SK-N-SH (cell line): ENCODE measurements at regions not wholly inside any gene's neighbourhood (a gene's known extent, or its start where the extent isn't known, plus 50 kb on each side); places are given as distances from the start of the nearest gene placed in this dataset.
"Not testable (repeated sequence)": the region's sequence is repeated elsewhere in the genome, so short reads cannot be mapped to it uniquely, and the experiment has no call there.

Source experiments
- CTCF ChIA-PET: fragments of 300-600, 350-600 bp; formaldehyde crosslinking; extraction: SDS; loops from one replicate; lab custom pipeline; 2021; lab: Yijun Ruan, JAX
- POLR2A ChIA-PET: fragments of 350-600 bp; sonication (Branson Sonifier 250); formaldehyde crosslinking; extraction: SDS; loops from one replicate; lab custom pipeline; 2020; ENCODE audit warnings: antibody characterized with exemption, inconsistent platforms; lab: Yijun Ruan, JAX
- DNase-seq: peaks from one replicate; pipeline ENCODE4 v3.0.0; 2012
- H2AFZ ChIP-seq: fragments of 200-600 bp; sonication (generic); 2 replicates; pipeline ENCODE4 v1.8.1; 2016; ENCODE audit warnings: antibody characterized with exemption, mild to moderate bottlenecking, low read depth
- H3F3A ChIP-seq: fragments of 200-600 bp; sonication (generic); replicated peaks from 2 replicates; pipeline ENCODE3; 2016; ENCODE audit warnings: antibody characterized with exemption, mild to moderate bottlenecking; ENCODE audit not compliant: insufficient read depth
- H3K27ac ChIP-seq, 2 experiments: fragments of 200-500 bp in 1 of 2; fragments of 200-600 bp in 1 of 2; sonication (Bioruptor generic) in 1 of 2; sonication (generic), shearing (Covaris generic) in 1 of 2; 2 replicates each; pipeline versions ENCODE4 v1.5.1 to v1.6.1; 2014 to 2016; ENCODE audit warnings: low read depth in 2 of 2, inconsistent platforms in 1 of 2, low read length in 1 of 2, mild to moderate bottlenecking in 1 of 2, mixed read lengths in 1 of 2
- H3K27me3 ChIP-seq: fragments of 200-600 bp; sonication (generic), shearing (Covaris generic); 2 replicates; pipeline ENCODE4 v1.6.1; 2016; ENCODE audit warnings: mixed run types; ENCODE audit not compliant: insufficient read depth
- H3K36me3 ChIP-seq, 2 experiments: fragments of 200-500 bp in 1 of 2; fragments of 200-600 bp in 1 of 2; sonication (Bioruptor generic) in 1 of 2; sonication (generic) in 1 of 2; replicated peaks in 1 of 2; 2 replicates each; pipeline versions ENCODE3 to v1.5.1; 2014 to 2016; ENCODE audit warnings: low read length in 1 of 2, mild to moderate bottlenecking in 1 of 2; ENCODE audit not compliant: insufficient read depth in 2 of 2, control insufficient read depth in 1 of 2
- H3K4me1 ChIP-seq, 2 experiments: fragments of 200-500 bp in 1 of 2; fragments of 200-600 bp in 1 of 2; sonication (Bioruptor generic) in 1 of 2; sonication (generic), shearing (Covaris generic) in 1 of 2; 2 replicates each; pipeline versions ENCODE4 v1.5.1 to v1.6.1; 2014 to 2016; ENCODE audit warnings: low read depth in 1 of 2, low read length in 1 of 2, mixed run types in 1 of 2; ENCODE audit not compliant: insufficient read depth in 2 of 2, control insufficient read depth in 1 of 2
- H3K4me2 ChIP-seq: fragments of 200-600 bp; sonication (generic), shearing (Covaris generic); 2 replicates; pipeline ENCODE4 v1.6.1; 2017; ENCODE audit warnings: mixed run types
- H3K4me3 ChIP-seq, 2 experiments: fragments of 200-500 bp in 1 of 2; fragments of 200-600 bp in 1 of 2; sonication (Bioruptor generic) in 1 of 2; sonication (generic), shearing (Covaris generic) in 1 of 2; 2 replicates each; pipeline versions ENCODE4 v1.5.1 to v1.8.1; 2014 to 2016; ENCODE audit warnings: low read depth in 2 of 2, inconsistent platforms in 1 of 2, low read length in 1 of 2, mild to moderate bottlenecking in 1 of 2, mixed read lengths in 1 of 2, moderate library complexity in 1 of 2
- H3K79me2 ChIP-seq: fragments of 200-600 bp; sonication (generic); 2 replicates; pipeline ENCODE4 v1.8.1; 2017; ENCODE audit warnings: mild to moderate bottlenecking; ENCODE audit not compliant: insufficient read depth
- H3K9ac ChIP-seq: fragments of 200-600 bp; sonication (generic); 2 replicates; pipeline ENCODE4 v1.6.1; 2017; ENCODE audit warnings: mixed run types
- H3K9me2 ChIP-seq: fragments of 200-600 bp; sonication (generic); 2 replicates; pipeline ENCODE4 v1.6.1; 2017; ENCODE audit warnings: mixed run types
- H3K9me3 ChIP-seq: fragments of 200-600 bp; sonication (generic); 2 replicates; pipeline ENCODE4 v1.6.1; 2017; ENCODE audit warnings: mixed run types, mild to moderate bottlenecking, moderate library complexity
- H4K20me1 ChIP-seq: fragments of 200-600 bp; sonication (generic); 2 replicates; pipeline ENCODE4 v1.6.1; 2017; ENCODE audit warnings: mild to moderate bottlenecking, mixed run types; ENCODE audit not compliant: insufficient read depth
- CHD2 ChIP-seq: fragments of 150-350 bp; IDR thresholded peaks from 2 replicates; pipeline ENCODE4 v1.6.1; 2018; ENCODE audit warnings: low read length; ENCODE audit not compliant: partially characterized antibody
- EP300 ChIP-seq, 2 experiments: IDR thresholded peaks; 2 replicates each; pipeline versions ENCODE4 v1.4.0 to v1.6.1; 2012; ENCODE audit warnings: borderline replicate concordance in 1 of 2, low read depth in 1 of 2, low read length in 1 of 2
- EZH2phosphoT487 ChIP-seq: fragments of 200-600 bp; sonication (generic); IDR thresholded peaks from 2 replicates; pipeline ENCODE4 v1.6.1; 2017; ENCODE audit warnings: low read depth, mixed run types, mild to moderate bottlenecking, antibody characterized with exemption, moderate library complexity, borderline replicate concordance
- FOXJ3 ChIP-seq: sonication (generic); formaldehyde crosslinking; IDR thresholded peaks from 2 replicates; pipeline ENCODE4 v1.5.1; 2020; ENCODE audit warnings: mild to moderate bottlenecking, missing genetic modification reagents
- GABPA ChIP-seq: IDR thresholded peaks from 2 replicates; pipeline ENCODE4 v1.4.0; 2012; ENCODE audit warnings: low read depth, mild to moderate bottlenecking
- POLR2AphosphoS5 ChIP-seq: IDR thresholded peaks from 2 replicates; pipeline ENCODE4 v1.6.1; 2012; ENCODE audit warnings: low read depth, low read length
- REST ChIP-seq: IDR thresholded peaks from 2 replicates; pipeline ENCODE4 v1.6.1; 2012; ENCODE audit warnings: mild to moderate bottlenecking, low read depth, low read length, moderate library complexity
- TAF1 ChIP-seq: IDR thresholded peaks from 2 replicates; pipeline ENCODE4 v1.6.1; 2012; ENCODE audit warnings: low read depth, mild to moderate bottlenecking, low read length, moderate library complexity, borderline replicate concordance
- USF2 ChIP-seq: fragments of 150-350 bp; IDR thresholded peaks from 2 replicates; pipeline ENCODE4 v1.6.1; 2017; ENCODE audit warnings: antibody characterized with exemption, low read length, low read depth, borderline replicate concordance
- YY1 ChIP-seq: IDR thresholded peaks from 2 replicates; pipeline ENCODE4 v1.4.0; 2012; ENCODE audit warnings: low read depth, mild to moderate bottlenecking
- ZBTB33 ChIP-seq: IDR thresholded peaks from 2 replicates; pipeline ENCODE4 v1.4.0; 2012; ENCODE audit warnings: low read depth, borderline replicate concordance
- whole genome bisulfite sequencing: methylation state at CpG from one replicate; pipeline ENCODE4 v1.1.6; 2017; ENCODE audit warnings: low lambda C conversion rate; 5-methylcytosine and 5-hydroxymethylcytosine counted together
- TF ChIP-seq, protein P1 (sequence below): IDR thresholded peaks from 2 replicates; pipeline ENCODE4 v1.4.0; 2012; ENCODE audit warnings: low read depth

DNA sequence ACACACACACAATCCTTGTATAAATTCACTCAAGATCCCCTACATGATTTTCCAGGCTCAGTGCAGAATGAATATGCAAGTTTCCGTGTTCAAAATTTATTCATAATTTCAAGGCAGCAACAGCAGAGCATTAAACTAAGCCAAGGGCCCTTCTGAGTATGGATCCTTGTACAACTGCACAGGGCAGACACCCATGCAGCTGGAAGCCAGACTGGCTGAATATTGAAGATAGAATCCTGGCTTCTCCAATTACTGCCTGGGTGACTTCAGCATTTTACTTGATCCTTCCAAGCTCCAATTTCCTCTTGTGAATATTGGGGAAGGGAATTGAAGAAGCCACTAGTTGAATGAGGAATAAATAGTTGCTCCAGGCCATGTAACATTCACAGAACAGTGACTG, 267.9 kb upstream of the REG3G start:
- Histone ChIP-seq H3K9me3 (no peaks in the 10 kb centered on the region), H2AFZ (no peak overlapping the region), H3K27ac (no peak overlapping the region), H3K9ac (no peak overlapping the region), H3K4me1 (no peaks in the 10 kb centered on the region; a peak in 1 of 4 replicates), H3K36me3 (no peaks in the 10 kb centered on the region), H3K27me3 (no peaks in the 10 kb centered on the region), H3K4me3 (no peak overlapping the region), H4K20me1 (no peaks in the 10 kb centered on the region), H3K9me2 (no peaks in the 10 kb centered on the region)
- CTCF ChIA-PET, result no interaction called here
- no peak for DNase-seq
- POLR2A ChIA-PET, result no interaction called here
- WGBS, result 22% methylated on average over 1 of the region's 1 CpG
- no peak for TF ChIP-seq GABPA
- no peak for TF ChIP-seq ZBTB33
- no peak for TF ChIP-seq CHD2
- no peak for TF ChIP-seq USF2
- TF ChIP-seq YY1, result no peak
- TF ChIP-seq, protein P1, sequence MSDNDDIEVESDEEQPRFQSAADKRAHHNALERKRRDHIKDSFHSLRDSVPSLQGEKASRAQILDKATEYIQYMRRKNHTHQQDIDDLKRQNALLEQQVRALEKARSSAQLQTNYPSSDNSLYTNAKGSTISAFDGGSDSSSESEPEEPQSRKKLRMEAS, result no peak
- TF ChIP-seq EP300 (IDR thresholded peaks at IDR 0.05; ENCODE audit: borderline replicate concordance in 1 of 2, low read depth in 1 of 2, low read length in 1 of 2), result no peak
- TF ChIP-seq, all 33 proteins: peak for 0
- Histone ChIP-seq H3F3A (no peaks in the 10 kb centered on the region), H3K79me2 (no peaks in the 10 kb centered on the region), H3K4me2 (no peak overlapping the region)

- POLR2A ChIA-PET, H3K9me2 ChIP-seq, H3K79me2 ChIP-seq, H3K4me1 ChIP-seq, H3K4me3 ChIP-seq, H2AFZ ChIP-seq, CTCF ChIA-PET, H3K27me3 ChIP-seq, H3K36me3 ChIP-seq, H3K9me3 ChIP-seq, H3K27ac ChIP-seq, H3K9ac ChIP-seq, H3F3A ChIP-seq, H4K20me1 ChIP-seq, H3K4me2 ChIP-seq, DNase-seq: not testable (repeated sequence)
- WGBS, result 78% methylated on average over 7 of the region's 7 CpGs
These were observed 266.7 kb upstream of the REG3G start for GRCh38 chr2:78758765-78759164.

DNA sequence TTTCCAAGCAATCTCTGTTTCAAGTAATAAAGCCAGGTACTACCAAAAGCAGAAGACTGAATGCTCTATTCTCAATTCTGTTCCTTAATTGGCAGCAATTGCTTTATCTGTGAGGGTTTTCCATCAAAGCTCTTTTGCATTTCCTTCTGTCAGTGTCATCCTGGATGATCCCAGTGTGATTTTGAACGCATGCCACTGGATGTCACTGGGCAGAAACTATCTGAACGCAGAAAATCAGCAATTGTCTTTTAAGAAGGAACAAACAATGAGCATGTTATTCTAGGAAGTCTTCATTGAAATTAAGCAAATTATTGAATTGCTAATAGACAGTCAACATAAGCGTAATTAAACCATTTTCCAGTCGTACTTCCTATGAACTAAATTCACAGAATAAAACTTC, 259.0 kb upstream of the REG3G start:
- CTCF ChIA-PET, result interaction anchor here (1.1 kb wide), 1 partner anchor 18 kb away, joined by 3 read pairs; no protein-coding TSS in a partner anchor
- 29% methylated on average over 4 of the region's 4 CpGs for WGBS
- TF ChIP-seq POLR2AphosphoS5, result no peak
- TF ChIP-seq YY1, result no peak
- TF ChIP-seq FOXJ3 (CRISPR knock-in tag), result no peak
- no peak for TF ChIP-seq TAF1
- TF ChIP-seq REST, result no peak
- TF ChIP-seq EZH2phosphoT487, result no peak
- TF ChIP-seq, protein P1, result no peak

More for the DNA sequence above, 259.0 kb upstream of the REG3G start:
- no peak overlapping the region for H3K4me2 ChIP-seq
- H2AFZ ChIP-seq, result no peak overlapping the region
- no peaks in the 10 kb centered on the region for H3F3A ChIP-seq
- no peak for DNase-seq
- H3K4me1 ChIP-seq, result no peaks in the 10 kb centered on the region
- H3K27me3 ChIP-seq, result no peaks in the 10 kb centered on the region
- no peak overlapping the region for H3K27ac ChIP-seq
- no peak overlapping the region for H3K9ac ChIP-seq
- no peaks in the 10 kb centered on the region for H4K20me1 ChIP-seq
- no peaks in the 10 kb centered on the region for H3K36me3 ChIP-seq
- no peaks in the 10 kb centered on the region for H3K9me3 ChIP-seq
- no peaks in the 10 kb centered on the region for H3K9me2 ChIP-seq
- POLR2A ChIA-PET, result no interaction called here
- H3K79me2 ChIP-seq, result no peaks in the 10 kb centered on the region
- no peak overlapping the region for H3K4me3 ChIP-seq
